ENCODE measurements at regions not wholly inside any gene's neighbourhood (a gene's known extent, or its start where the extent isn't known, plus 50 kb on each side); places are given as distances from the start of the nearest gene placed in this dataset.

GRCh38 chr2:223313101-223313500, 261.1 kb downstream of the KCNE4 start:
- TF ChIP-seq SP1 (IDR thresholded peaks at IDR 0.05): no peak
- no peak for TF ChIP-seq CTCF (IDR thresholded peaks at IDR 0.05; ENCODE audit: low read depth, low read length, missing input control)
- no peak for TF ChIP-seq TAF1 (conservative IDR thresholded peaks at IDR 0.05)
- TF ChIP-seq YY1 (IDR thresholded peaks at IDR 0.05): no peak
- no peak for TF ChIP-seq EGR1 (IDR thresholded peaks at IDR 0.05; ENCODE audit: low read depth in 2 of 2)
- no peak for TF ChIP-seq REST (IDR thresholded peaks at IDR 0.05)
- no peak for TF ChIP-seq FOXA1 (IDR thresholded peaks at IDR 0.05)
- TF ChIP-seq RXRA (IDR thresholded peaks at IDR 0.05): no peak
- TF ChIP-seq RAD21 (IDR thresholded peaks at IDR 0.05): no peak
- TF ChIP-seq ZBTB33 (IDR thresholded peaks at IDR 0.05): no peak

All from liver (tissue), 3 donors.